ENCODE measurements at regions not wholly inside any gene's neighbourhood (a gene's known extent, or its start where the extent isn't known, plus 50 kb on each side); places are given as distances from the start of the nearest gene placed in this dataset.
A peak's percentile ranks its signal among the peaks of the same experiment; 100 is the strongest.

- FAIRE-seq (no peak), DNase-seq (no peak)
- Histone ChIP-seq H3K27ac (ENCODE audit: low read depth in 1 of 3, low read length in 2 of 3) (no peak overlapping the region), H3K27me3 (ENCODE audit: control insufficient read depth in 3 of 3, insufficient read depth in 3 of 3, low read length in 3 of 3) (no peaks in the 10 kb centered on the region), H3K4me3 (ENCODE audit: low read depth in 1 of 3, low read length in 3 of 3) (no peak overlapping the region), H3K4me1 (ENCODE audit: control insufficient read depth in 3 of 3, insufficient read depth in 2 of 3, low read depth in 1 of 3, low read length in 2 of 3) (no peaks in the 10 kb centered on the region), H3K9me3 (ENCODE audit: control insufficient read depth in 2 of 2, insufficient read depth in 1 of 2, low read depth in 1 of 2, low read length in 1 of 2) (peaks cover 1 to 10% of the 10 kb centered on the region in 2 donors), H3K36me3 (ENCODE audit: control insufficient read depth in 3 of 3, insufficient read depth in 2 of 3, low read depth in 1 of 3, low read length in 3 of 3) (no peaks in the 10 kb centered on the region)
- 40 to 55% (median 45%) methylated on average over 2 of the region's 2 CpGs for WGBS, 3 donors
Observed at GRCh38 chr4:63566658-63567057, 842.6 kb downstream of the TECRL start.

- H3K4me3 ChIP-seq (ENCODE audit: low read depth in 1 of 3, low read length in 3 of 3), result no peak overlapping the region
- H3K9me3 ChIP-seq (ENCODE audit: control insufficient read depth in 2 of 2, insufficient read depth in 1 of 2, low read depth in 1 of 2, low read length in 1 of 2), result peaks cover 1 to 11% of the 10 kb centered on the region in 2 donors
- H3K4me1 ChIP-seq (ENCODE audit: control insufficient read depth in 3 of 3, insufficient read depth in 2 of 3, low read depth in 1 of 3, low read length in 2 of 3), result no peaks in the 10 kb centered on the region
- WGBS, 3 donors, result 31 to 60% (median 43%) methylated on average over 4 of the region's 4 CpGs
- DNase-seq (peak in 1 of 2 donors; percentile 6), FAIRE-seq (no peak)
- H3K27me3 ChIP-seq (ENCODE audit: control insufficient read depth in 3 of 3, insufficient read depth in 3 of 3, low read length in 3 of 3), result no peaks in the 10 kb centered on the region
- no peaks in the 10 kb centered on the region for H3K36me3 ChIP-seq (ENCODE audit: control insufficient read depth in 3 of 3, insufficient read depth in 2 of 3, low read depth in 1 of 3, low read length in 3 of 3)
- no peak overlapping the region for H3K27ac ChIP-seq (ENCODE audit: low read depth in 1 of 3, low read length in 2 of 3)
Observed at GRCh38 chr4:63563288-63564014, 845.8 kb downstream of the TECRL start.

- DNase-seq (no peak), FAIRE-seq (no peak)
- H3K27me3 ChIP-seq (ENCODE audit: control insufficient read depth in 3 of 3, insufficient read depth in 3 of 3, low read length in 3 of 3), result no peaks in the 10 kb centered on the region
- H3K4me1 ChIP-seq (ENCODE audit: control insufficient read depth in 3 of 3, insufficient read depth in 2 of 3, low read depth in 1 of 3, low read length in 2 of 3), result no peaks in the 10 kb centered on the region
- H3K27ac ChIP-seq (ENCODE audit: low read depth in 1 of 3, low read length in 2 of 3), result no peak overlapping the region
- H3K9me3 ChIP-seq (ENCODE audit: control insufficient read depth in 2 of 2, insufficient read depth in 1 of 2, low read depth in 1 of 2, low read length in 1 of 2), result peaks cover 1 to 4% of the 10 kb centered on the region in 2 donors
- H3K36me3 ChIP-seq (ENCODE audit: control insufficient read depth in 3 of 3, insufficient read depth in 2 of 3, low read depth in 1 of 3, low read length in 3 of 3), result no peaks in the 10 kb centered on the region
- H3K4me3 ChIP-seq (ENCODE audit: low read depth in 1 of 3, low read length in 3 of 3), result no peak overlapping the region
Observed at GRCh38 chr4:63558709-63559108, 850.5 kb downstream of the TECRL start.

GRCh38 chr4:63556332-63556731, 852.9 kb downstream of the TECRL start:
- FAIRE-seq (no peak), DNase-seq (no peak)
- Histone ChIP-seq H3K36me3 (ENCODE audit: control insufficient read depth in 3 of 3, insufficient read depth in 2 of 3, low read depth in 1 of 3, low read length in 3 of 3) (no peaks in the 10 kb centered on the region), H3K4me3 (ENCODE audit: low read depth in 1 of 3, low read length in 3 of 3) (no peak overlapping the region), H3K27ac (ENCODE audit: low read depth in 1 of 3, low read length in 2 of 3) (no peak overlapping the region), H3K27me3 (ENCODE audit: control insufficient read depth in 3 of 3, insufficient read depth in 3 of 3, low read length in 3 of 3) (no peaks in the 10 kb centered on the region), H3K4me1 (ENCODE audit: control insufficient read depth in 3 of 3, insufficient read depth in 2 of 3, low read depth in 1 of 3, low read length in 2 of 3) (no peaks in the 10 kb centered on the region), H3K9me3 (ENCODE audit: control insufficient read depth in 2 of 2, insufficient read depth in 1 of 2, low read depth in 1 of 2, low read length in 1 of 2) (peaks cover 0 to 4% of the 10 kb centered on the region in 2 donors)
- 55 to 76% (median 70%) methylated on average over 4 of the region's 4 CpGs for WGBS, 3 donors

- H3K9me3 ChIP-seq (ENCODE audit: control insufficient read depth in 2 of 2, insufficient read depth in 1 of 2, low read depth in 1 of 2, low read length in 1 of 2), result no peaks in the 10 kb centered on the region
- H3K27ac ChIP-seq (ENCODE audit: low read depth in 1 of 3, low read length in 2 of 3), result no peak overlapping the region
- no peak for DNase-seq
- no peaks in the 10 kb centered on the region for H3K36me3 ChIP-seq (ENCODE audit: control insufficient read depth in 3 of 3, insufficient read depth in 2 of 3, low read depth in 1 of 3, low read length in 3 of 3)
- no peak overlapping the region for H3K4me3 ChIP-seq (ENCODE audit: low read depth in 1 of 3, low read length in 3 of 3)
- no peak for FAIRE-seq
- H3K4me1 ChIP-seq (ENCODE audit: control insufficient read depth in 3 of 3, insufficient read depth in 2 of 3, low read depth in 1 of 3, low read length in 2 of 3), result no peaks in the 10 kb centered on the region
- H3K27me3 ChIP-seq (ENCODE audit: control insufficient read depth in 3 of 3, insufficient read depth in 3 of 3, low read length in 3 of 3), result no peaks in the 10 kb centered on the region
Observed at GRCh38 chr4:63553123-63553522, 856.1 kb downstream of the TECRL start.

GRCh38 chr4:63541828-63542227, 867.4 kb downstream of the TECRL start:
- no peaks in the 10 kb centered on the region for H3K27me3 ChIP-seq (ENCODE audit: control insufficient read depth in 3 of 3, insufficient read depth in 3 of 3, low read length in 3 of 3)
- peaks cover 0 to 13% of the 10 kb centered on the region in 2 donors for H3K9me3 ChIP-seq (ENCODE audit: control insufficient read depth in 2 of 2, insufficient read depth in 1 of 2, low read depth in 1 of 2, low read length in 1 of 2)
- 56 to 77% (median 72%) methylated on average over 2 of the region's 2 CpGs for WGBS, 3 donors
- no peak overlapping the region for H3K4me3 ChIP-seq (ENCODE audit: low read depth in 1 of 3, low read length in 3 of 3)
- no peaks in the 10 kb centered on the region for H3K36me3 ChIP-seq (ENCODE audit: control insufficient read depth in 3 of 3, insufficient read depth in 2 of 3, low read depth in 1 of 3, low read length in 3 of 3)
- no peak for FAIRE-seq
- no peaks in the 10 kb centered on the region for H3K4me1 ChIP-seq (ENCODE audit: control insufficient read depth in 3 of 3, insufficient read depth in 2 of 3, low read depth in 1 of 3, low read length in 2 of 3)
- DNase-seq, result no peak
- H3K27ac ChIP-seq (ENCODE audit: low read depth in 1 of 3, low read length in 2 of 3), result no peak overlapping the region

GRCh38 chr4:63529581-63530337, 879.5 kb downstream of the TECRL start:
- FAIRE-seq (no peak), DNase-seq (no peak)
- Histone ChIP-seq H3K4me3 (ENCODE audit: low read depth in 1 of 3, low read length in 3 of 3) (no peak overlapping the region), H3K27me3 (ENCODE audit: control insufficient read depth in 3 of 3, insufficient read depth in 3 of 3, low read length in 3 of 3) (no peaks in the 10 kb centered on the region), H3K9me3 (ENCODE audit: control insufficient read depth in 2 of 2, insufficient read depth in 1 of 2, low read depth in 1 of 2, low read length in 1 of 2) (no peaks in the 10 kb centered on the region), H3K27ac (ENCODE audit: low read depth in 1 of 3, low read length in 2 of 3) (no peak overlapping the region), H3K4me1 (ENCODE audit: control insufficient read depth in 3 of 3, insufficient read depth in 2 of 3, low read depth in 1 of 3, low read length in 2 of 3) (no peaks in the 10 kb centered on the region), H3K36me3 (ENCODE audit: control insufficient read depth in 3 of 3, insufficient read depth in 2 of 3, low read depth in 1 of 3, low read length in 3 of 3) (no peaks in the 10 kb centered on the region)
- 64 to 73% (median 68%) methylated on average over 7 of the region's 7 CpGs for WGBS, 3 donors

GRCh38 chr4:63528256-63528991, 880.8 kb downstream of the TECRL start:
- Histone ChIP-seq H3K27me3 (ENCODE audit: control insufficient read depth in 3 of 3, insufficient read depth in 3 of 3, low read length in 3 of 3) (no peaks in the 10 kb centered on the region), H3K36me3 (ENCODE audit: control insufficient read depth in 3 of 3, insufficient read depth in 2 of 3, low read depth in 1 of 3, low read length in 3 of 3) (no peaks in the 10 kb centered on the region), H3K4me3 (ENCODE audit: low read depth in 1 of 3, low read length in 3 of 3) (no peak overlapping the region), H3K4me1 (ENCODE audit: control insufficient read depth in 3 of 3, insufficient read depth in 2 of 3, low read depth in 1 of 3, low read length in 2 of 3) (no peaks in the 10 kb centered on the region), H3K9me3 (ENCODE audit: control insufficient read depth in 2 of 2, insufficient read depth in 1 of 2, low read depth in 1 of 2, low read length in 1 of 2) (no peaks in the 10 kb centered on the region), H3K27ac (ENCODE audit: low read depth in 1 of 3, low read length in 2 of 3) (no peak overlapping the region)
- DNase-seq (no peak), FAIRE-seq (no peak)
- 47 to 59% (median 48%) methylated on average over 4 of the region's 4 CpGs for WGBS, 3 donors

Data from small intestine (tissue), 7 donors.